ENCODE measurements at regions not wholly inside any gene's neighbourhood (a gene's known extent, or its start where the extent isn't known, plus 50 kb on each side); places are given as distances from the start of the nearest gene placed in this dataset.

DNA sequence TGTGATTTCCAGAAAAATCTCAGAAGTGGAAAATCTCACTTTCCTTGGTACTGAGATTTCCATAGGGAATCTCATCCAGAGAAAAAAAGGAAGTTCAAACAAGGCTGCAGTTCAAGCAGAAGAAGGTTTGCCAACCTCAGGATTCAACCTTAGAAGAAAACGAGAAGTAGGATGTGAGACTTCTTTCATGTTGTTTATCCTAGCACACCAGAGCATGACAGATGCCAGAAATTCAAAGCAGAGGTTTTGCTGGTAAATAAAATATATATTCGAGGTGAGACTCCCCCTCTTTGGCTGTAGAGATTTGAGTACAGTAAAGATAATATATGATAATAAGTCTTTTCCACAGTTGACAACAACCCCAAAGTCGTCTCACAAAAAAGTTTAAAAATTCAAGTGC, 116.9 kb upstream of the SMC2 start:
- DNase-seq: no peak

DNA sequence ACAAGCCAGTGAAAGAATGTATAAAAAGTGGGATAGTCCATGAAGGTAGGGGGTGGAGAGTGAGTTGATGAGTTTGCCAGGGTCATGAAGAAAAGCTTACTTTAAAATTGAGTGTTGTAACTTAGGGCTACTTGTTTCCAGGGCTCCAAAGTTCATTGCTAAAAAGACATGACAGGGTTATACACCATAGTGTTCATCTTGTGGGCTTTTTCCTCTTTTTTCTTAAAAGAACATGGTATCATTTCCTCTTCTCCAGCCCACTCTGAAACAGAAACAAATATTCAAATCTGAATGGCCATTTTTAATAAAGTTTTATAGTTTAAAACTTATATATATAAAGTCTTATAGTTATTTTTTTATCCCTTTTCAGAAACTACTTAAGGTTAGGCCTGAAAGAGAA, 115.7 kb upstream of the SMC2 start:
- no peak for DNase-seq

- no peak for DNase-seq
Observed at GRCh38 chr9:103981912-103982311, 112.2 kb upstream of the SMC2 start.

- DNase-seq: no peak
Observed at GRCh38 chr9:103985077-103985476, 109.0 kb upstream of the SMC2 start.

- no peak for DNase-seq
Observed at GRCh38 chr9:103988821-103989220, 105.3 kb upstream of the SMC2 start.

- DNase-seq: no peak
Observed at GRCh38 chr9:103990311-103990710, 103.8 kb upstream of the SMC2 start.

DNA sequence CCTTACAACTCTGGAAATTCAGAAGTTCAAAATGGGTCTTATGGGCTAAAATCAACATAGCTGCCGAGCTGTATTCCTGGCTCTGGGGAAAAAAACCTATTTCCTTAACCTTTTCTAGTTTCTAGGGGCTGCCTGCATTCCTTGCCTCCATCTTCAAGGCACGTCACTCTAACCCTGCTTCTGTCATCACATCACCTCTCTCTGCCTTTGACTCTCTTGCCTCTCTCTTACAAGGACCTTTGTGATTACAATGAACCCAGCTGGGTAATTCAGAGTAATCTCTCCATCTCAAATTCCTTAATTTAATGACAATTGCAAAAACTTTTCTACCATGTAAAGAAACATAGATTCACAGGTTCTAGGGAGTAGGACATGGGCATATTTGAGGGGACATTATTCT, 103.1 kb upstream of the SMC2 start:
- no peak for DNase-seq

DNA sequence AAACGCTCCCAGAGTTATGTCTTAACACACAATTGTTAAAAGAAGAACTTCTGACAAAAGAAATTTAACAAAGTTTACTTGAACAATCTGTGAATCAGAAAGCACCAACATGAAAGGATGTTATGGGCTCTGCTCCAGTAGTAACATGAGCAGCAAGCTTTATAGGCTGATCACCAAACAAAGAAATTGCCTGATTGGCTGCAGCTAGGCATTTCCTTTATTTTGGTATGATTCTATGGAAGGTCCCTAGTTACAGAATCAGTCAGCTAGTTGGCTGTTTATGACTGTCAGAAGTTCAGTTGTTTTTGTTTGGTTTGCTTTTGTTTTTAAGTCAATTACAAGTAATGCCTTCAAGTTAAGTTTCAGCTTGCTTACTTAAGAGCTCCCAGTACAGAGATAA, 102.4 kb upstream of the SMC2 start:
- DNase-seq: no peak

- no peak for DNase-seq
Observed at GRCh38 chr9:103992938-103993579, 101.0 kb upstream of the SMC2 start.

GRCh38 chr9:103997856-103998370, 96.2 kb upstream of the SMC2 start:
- no peak for DNase-seq

DNA sequence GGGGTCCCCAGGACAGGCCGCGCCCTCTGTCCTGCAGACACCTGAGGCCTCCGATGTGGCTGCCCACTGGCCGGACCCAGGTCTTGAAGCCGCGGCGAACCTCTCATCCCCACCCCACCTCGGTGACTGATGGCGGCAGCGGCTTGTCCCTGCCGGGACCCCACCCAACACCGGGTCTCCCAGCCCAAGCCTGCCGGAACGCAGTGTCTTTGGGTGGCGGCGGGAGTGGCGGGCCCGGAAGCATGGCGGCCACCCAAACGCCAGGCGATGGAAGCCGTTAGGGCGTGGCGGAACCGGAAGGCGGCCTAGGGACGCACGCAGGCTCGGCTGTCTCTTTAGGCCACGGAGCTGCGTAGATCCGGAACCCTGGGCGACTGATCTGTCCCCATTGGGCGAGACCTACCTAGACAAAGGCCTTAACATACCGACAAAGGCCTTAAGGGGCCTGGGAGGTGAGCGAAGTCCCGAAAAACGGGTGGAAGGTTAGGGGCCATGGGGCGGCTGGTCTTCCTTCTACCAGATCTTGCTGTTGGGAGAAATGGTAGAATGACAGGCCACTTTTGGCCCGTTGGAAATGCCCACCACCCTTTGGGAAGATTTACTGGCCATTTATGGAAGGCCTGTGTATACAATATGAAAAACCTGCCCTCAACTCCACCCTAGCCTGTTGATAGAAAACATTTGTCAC, 94.6 kb upstream of the SMC2 start:
- DNase-seq: no peak

GRCh38 chr9:104009826-104010225, 84.3 kb upstream of the SMC2 start:
- DNase-seq: peak; percentile 57

DNA sequence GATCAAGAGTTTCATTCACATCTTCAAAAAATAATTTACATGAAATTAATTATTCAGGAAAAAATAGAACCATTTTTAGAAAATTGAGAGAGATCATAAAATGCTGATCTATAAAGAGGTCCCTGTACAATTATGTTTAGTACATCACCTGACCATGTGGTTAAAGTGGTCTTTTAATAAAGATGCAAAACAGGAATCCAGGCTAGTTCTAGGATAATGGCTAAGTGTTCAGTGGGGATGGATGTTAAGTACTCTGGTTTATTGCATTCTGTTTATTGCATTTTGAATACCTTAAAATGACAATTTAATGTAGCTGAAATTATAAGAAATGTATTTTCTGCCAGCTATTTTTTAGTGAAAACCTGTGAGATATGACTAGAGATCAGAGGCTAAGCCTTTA, 72.0 kb upstream of the SMC2 start:
- no peak for DNase-seq

DNA sequence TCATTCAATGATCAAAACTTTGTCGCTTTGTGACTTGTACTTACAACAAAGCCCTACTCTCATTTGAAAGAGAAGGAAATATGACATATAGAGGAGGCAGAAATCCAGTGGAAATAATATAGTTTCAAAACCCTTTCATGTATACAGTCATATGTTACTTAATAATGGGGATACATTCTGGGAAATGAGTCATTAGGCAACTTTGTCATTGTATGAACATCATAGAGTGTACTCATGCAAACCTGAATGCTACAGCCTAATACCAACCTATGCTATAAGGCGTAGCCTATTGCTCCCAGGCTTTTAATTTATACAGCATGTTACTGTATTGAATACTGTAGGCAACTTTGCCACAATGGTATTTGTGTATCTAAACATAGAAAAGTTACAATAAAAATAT, 69.0 kb upstream of the SMC2 start:
- no peak for DNase-seq

DNA sequence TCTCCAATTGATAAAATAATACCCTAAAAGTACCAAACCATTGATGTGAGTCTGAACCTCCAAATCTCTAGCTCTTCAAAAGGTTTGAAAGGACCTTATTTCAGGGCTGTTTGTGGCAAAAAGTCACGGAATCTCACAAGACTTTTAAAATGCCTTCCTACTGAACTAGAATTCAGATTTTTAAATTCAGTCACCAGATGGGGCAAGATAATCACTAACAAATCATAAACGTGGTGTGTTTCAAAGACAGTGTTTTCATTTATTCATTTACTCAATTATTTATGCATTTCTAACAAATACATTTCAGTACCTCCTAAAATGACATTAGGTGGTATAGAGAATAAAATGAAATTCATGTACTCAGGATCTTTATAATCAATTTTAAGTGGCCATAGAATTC, 68.2 kb upstream of the SMC2 start:
- DNase-seq: no peak

- no peak for DNase-seq
Observed at GRCh38 chr9:104027295-104027694, 66.8 kb upstream of the SMC2 start.

GRCh38 chr9:104028827-104029226, 65.3 kb upstream of the SMC2 start:
- no peak for DNase-seq
